NCI-H510A (cell line): ENCODE measurements at regions not wholly inside any gene's neighbourhood (a gene's known extent, or its start where the extent isn't known, plus 50 kb on each side); places are given as distances from the start of the nearest gene placed in this dataset.
"Not testable (repeated sequence)": the region's sequence is repeated elsewhere in the genome, so short reads cannot be mapped to it uniquely, and the experiment has no call there.

ENCODE experiments used
- DNase-seq: peaks from one replicate; lab custom pipeline; 2025; lab: John Stamatoyannopoulos, UW

- DNase-seq: no peak
Observed at GRCh38 chr16:79407005-79407404, 193.5 kb downstream of the MAF start.

DNA sequence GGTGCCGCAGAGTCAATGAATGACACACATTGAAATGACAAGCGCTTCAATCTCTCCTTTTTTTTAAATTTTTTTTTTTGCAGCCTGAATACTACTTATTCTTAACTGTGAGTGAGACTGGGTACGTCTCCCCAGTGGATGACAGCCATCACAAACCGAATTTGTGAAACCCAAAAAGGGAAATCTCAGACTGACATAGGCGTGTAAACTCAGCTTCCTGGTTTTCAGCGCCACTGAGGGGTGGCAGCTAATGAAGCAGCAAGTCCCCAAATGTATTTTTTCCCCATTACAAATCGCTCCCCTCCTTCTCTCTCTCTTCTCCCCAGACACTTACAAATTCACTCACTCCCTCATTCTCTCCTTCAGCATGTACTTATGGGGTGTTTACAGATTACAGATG lies 196.0 kb downstream of the MAF start:
- no peak for DNase-seq

GRCh38 chr16:79403534-79403933 lies 197.0 kb downstream of the MAF start:
- no peak for DNase-seq

GRCh38 chr16:79402920-79403319 lies 197.6 kb downstream of the MAF start:
- no peak for DNase-seq

- DNase-seq: no peak
Observed at GRCh38 chr16:79402356-79402755, 198.2 kb downstream of the MAF start.

GRCh38 chr16:79401782-79402181 lies 198.8 kb downstream of the MAF start:
- no peak for DNase-seq

DNA sequence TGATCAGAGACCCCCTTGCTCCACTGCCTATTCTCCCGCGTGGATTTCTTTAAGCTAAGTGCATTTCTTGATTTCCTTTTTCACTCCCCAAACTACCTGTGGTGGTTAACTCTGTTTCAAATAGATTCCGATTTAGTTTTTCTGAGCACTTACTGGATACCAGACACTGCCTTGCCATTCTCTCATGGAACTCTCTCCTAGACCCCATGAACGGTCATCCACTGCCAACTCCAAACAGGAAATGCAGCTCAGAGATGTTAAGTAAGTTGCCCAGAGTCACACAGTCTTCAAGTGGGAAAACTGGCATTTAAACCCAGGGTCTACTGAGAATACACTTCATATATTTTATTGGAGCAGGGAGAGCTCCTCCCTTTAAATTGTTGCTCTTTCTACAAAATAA lies 199.4 kb downstream of the MAF start:
- no peak for DNase-seq

- DNase-seq: no peak
Observed at GRCh38 chr16:79400462-79401149, 199.9 kb downstream of the MAF start.

GRCh38 chr16:79395591-79395990 lies 204.9 kb downstream of the MAF start:
- no peak for DNase-seq

GRCh38 chr16:79394206-79394605 lies 206.3 kb downstream of the MAF start:
- DNase-seq: no peak

- no peak for DNase-seq
Observed at GRCh38 chr16:79393564-79393963, 207.0 kb downstream of the MAF start.

GRCh38 chr16:79393127-79393526 lies 207.4 kb downstream of the MAF start:
- no peak for DNase-seq

DNA sequence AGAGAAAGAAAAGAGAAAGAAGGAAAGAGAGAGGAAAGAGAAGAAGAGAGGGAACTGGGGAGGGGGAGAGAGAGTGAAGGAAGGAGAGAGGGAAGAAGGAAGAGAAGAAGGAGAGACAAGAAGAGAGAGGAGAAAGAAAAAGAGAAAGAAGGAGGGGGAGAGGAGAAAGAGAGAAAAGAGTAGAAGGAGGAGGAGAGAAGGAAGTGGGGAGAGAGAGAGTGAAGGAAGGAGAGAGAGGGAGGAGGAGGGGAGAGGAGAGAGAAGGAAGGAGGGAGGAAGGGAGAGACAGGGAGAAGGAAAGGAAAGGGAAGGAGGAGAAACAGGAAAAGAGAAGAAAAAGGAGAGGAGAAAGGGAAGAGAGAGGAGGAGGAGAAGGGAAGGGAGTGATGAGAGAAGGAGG lies 208.5 kb downstream of the MAF start:
- no peak for DNase-seq

- DNase-seq: no peak
Observed at GRCh38 chr16:79391395-79391794, 209.1 kb downstream of the MAF start.

DNA sequence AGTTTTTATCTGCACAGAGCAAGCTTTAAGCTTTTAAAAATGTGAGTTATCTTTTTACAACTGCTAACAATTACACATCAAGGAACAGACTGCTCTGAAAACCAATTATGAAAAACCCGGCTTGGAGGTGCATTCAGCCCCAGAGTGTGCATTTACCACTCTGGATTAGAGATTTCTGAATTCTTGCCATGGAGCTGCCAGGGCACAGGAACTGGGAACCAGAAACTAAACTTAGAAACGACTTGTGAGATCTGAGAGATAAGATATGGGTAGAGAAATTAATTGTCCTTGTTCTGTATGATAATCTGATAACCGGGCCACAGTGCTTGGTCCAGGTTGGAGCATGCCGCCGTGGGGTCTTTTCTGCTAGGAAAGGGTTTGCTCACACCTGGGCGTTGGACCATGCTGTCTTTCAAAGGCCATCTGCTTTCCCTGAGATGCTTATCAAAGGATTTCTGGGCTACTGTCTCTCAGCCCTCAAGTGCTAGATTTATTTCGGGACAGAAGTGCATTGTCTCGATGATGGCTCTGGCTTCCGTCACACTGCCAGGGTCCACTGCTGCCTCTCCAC lies 210.0 kb downstream of the MAF start:
- DNase-seq: no peak

DNA sequence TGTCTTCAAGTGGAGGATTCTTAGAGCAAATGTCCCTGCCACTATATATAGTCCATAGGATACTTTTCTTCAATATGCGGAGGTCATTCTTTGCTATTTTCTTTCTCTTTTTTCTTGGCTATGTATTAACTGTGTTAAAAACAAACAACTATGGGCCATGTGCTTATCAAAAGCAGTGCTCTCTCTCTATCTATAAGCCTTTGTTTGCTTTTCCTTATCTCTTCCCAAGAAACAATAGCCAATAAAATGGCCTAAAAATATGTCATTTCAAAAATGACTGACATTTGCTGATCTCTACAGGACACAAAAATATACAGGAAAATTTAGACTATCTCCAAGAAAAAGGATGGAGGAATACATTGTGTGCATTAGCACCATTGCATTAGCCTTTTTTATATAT lies 212.1 kb downstream of the MAF start:
- DNase-seq: no peak

- no peak for DNase-seq
Observed at GRCh38 chr16:79386299-79386698, 214.2 kb downstream of the MAF start.

DNA sequence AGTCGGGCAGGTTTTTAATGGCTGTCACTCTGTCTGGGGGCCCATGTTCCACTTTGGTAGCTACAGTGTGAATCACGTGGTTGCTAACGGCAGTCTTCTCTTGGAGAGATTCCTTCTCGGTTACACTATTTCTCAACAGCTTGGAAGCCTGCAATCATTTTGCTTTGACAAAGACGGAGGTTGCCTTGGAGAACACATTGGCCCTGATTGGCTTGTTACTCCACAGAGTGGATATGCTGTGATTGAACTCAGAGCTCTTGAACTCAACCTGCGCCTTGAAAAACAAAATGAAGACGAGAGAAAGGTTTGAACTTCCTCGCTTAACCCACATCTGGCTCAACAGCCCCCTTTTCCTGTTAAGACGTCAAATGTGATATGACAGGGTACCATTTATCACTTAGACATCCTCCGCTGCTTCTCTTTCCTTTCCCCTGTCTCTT lies 218.9 kb downstream of the MAF start:
- DNase-seq: no peak

DNA sequence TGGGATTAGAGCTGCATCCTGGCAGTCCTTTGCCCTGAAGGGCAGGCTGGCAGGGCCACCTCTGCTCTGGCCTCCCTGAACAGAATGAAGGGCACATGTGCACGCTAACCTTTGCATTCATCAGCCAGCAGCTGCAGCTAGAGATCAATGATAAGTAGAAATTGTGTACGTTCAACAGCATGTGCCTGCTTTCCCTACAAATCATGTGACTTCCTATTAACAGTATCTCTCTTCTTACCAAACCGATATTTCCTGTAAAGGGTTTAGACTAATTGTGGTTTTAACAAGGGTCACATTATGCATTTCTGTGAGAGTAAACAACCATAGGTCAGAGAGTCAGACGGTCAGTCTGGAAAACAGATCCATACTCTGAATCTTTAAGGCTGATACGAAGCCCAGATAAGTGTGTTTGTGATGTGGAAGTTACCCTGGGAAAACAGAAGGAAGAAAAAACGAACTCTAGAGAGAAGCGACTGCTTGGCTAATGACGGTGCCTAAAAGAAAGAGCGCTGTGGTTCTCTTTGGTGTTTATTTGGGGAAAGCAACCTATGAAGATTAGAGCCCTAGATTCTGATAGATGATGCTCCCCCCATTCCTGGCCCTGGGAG lies 219.4 kb downstream of the MAF start:
- no peak for DNase-seq

- DNase-seq: no peak
Observed at GRCh38 chr16:79379095-79379494, 221.4 kb downstream of the MAF start.

DNA sequence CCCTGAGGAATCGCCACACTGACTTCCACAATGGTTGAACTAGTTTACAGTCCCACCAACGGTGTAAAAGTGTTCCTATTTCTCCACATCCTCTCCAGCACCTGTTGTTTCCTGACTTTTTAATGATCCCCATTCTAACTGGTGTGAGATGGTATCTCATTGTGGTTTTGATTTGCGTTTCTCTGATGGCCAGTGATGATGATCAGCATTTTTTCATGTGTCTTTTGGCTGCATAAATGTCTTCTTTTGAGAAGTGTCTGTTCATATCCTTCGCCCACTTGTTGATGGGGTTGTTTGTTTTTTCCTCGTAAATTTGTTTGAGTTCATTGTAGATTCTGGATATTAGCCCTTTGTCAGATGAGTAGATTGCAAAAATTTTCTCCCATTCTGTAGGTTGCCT lies 223.5 kb downstream of the MAF start:
- not testable (repeated sequence) for DNase-seq

- no peak for DNase-seq
Observed at GRCh38 chr16:79375351-79375750, 225.2 kb downstream of the MAF start.

GRCh38 chr16:79372503-79373184 lies 227.9 kb downstream of the MAF start:
- DNase-seq: no peak
